ENCODE measurements at regions not wholly inside any gene's neighbourhood (a gene's known extent, or its start where the extent isn't known, plus 50 kb on each side); places are given as distances from the start of the nearest gene placed in this dataset.
"Not testable (repeated sequence)": the region's sequence is repeated elsewhere in the genome, so short reads cannot be mapped to it uniquely, and the experiment has no call there.

DNA sequence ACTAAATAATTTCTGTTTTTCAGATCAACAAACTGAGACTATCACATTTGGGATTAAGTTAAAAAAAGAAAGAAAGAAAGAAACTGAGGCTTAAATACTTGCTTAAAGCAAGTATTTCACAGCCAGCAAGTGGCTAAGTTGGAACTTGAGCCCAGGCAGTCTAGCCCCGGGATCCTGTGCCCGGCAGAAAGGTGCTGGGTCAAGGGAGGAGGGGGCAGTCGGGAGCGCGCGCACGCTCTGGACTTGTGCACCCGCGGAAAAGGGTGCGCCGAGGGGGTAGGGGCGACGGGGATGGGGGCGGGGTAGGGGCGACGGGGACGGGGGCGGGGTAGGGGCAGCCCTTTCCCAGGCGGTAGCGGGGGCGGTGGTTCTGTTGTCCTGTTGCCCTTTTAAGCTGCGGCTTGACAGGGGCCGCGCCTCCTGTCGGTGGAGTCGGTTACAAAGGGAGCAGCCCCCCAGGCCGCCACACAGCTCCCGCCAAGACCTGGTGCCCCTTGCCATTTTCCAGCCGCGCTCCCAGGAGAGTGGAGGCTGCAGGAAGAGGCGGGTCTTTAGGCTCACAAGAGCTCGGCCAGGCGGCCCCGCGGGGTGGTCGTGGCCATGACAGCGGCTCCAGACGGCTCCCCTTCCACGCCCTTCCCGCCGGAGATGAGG lies 60.6 kb downstream of the GOLGA8T start:
- DNase-seq = peak in 1 of 5 donors; percentile 1

DNA sequence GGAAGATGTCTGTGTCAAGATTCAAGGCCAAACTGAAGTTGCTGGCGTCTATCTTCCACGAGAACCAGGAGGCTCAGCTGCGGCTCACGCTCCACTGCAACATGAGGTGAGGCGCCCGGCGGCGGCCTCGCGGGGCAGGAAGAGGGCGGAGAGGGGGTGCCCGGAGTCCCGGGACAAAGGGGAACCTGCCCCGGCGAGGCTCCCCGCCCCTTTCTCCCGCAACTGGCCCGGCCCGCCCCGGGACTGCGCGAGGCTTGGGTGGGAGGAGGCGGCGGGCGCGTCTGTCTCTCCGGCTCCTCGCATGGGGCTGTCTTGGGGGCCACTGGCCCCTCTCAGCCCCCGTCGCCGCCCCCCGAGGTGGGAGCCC lies 61.1 kb downstream of the GOLGA8T start:
- peak in 3 of 5 donors; percentile 8 to 17 (median 10) for DNase-seq

DNA sequence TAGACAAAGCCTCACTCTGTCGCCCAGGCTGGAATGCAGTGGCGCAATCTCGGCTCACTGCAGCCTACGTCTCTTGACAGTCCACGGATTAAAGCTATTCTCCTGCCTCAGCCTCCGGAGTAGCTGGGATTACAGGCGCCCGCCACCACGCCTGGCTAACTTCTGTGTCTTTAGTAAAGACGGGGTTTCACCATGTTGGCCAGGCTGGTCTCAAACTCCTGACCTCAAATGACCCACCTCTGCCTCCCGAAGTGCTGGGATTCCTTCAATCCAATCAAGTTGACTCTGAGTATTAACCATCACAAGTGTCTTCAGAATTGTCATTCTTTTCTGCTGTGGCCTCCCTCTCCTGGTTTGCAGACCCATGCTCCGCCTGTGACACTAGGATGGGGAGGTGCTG lies 61.9 kb downstream of the GOLGA8T start:
- not testable (repeated sequence) for DNase-seq

DNA sequence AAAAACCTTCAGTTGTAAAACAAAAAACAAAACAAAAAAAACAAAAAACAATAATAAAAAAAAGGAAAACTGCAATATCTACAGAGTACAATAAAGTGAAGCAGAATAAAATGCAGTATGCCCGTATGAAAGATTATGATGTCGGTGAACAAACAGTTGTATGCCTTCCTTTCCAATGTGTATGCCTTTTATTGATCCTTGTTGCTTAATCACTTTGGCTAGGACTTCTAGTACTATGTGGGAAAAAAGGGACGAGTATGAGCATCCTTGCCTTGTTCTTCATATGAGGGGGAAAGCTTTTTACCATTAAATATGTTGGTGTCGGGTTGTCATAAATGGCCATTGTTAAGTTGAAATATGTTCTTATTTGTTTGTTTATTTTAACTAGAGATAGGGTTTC lies 66.7 kb downstream of the GOLGA8T start:
- not testable (repeated sequence) for DNase-seq

DNA sequence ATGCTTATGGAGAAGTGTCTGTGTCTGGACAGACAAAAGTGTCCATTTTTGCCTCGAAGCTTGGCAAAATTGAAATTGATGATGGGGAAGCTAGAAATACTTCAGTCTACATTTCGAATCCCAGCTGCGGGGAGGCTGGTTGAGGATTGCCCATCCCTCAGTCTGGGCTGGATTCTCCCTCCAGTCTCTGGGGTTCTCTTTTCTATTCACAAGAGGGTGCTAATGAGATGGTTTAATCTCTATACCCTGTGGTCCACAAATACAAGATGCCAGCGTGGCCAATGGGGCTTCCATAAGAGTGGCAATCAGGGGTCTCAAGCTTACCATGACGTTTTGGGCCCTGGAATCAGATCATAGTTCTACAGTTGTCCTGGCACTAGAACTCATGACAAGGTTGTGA lies 78.9 kb downstream of the GOLGA8T start:
- not testable (repeated sequence) for DNase-seq

DNA sequence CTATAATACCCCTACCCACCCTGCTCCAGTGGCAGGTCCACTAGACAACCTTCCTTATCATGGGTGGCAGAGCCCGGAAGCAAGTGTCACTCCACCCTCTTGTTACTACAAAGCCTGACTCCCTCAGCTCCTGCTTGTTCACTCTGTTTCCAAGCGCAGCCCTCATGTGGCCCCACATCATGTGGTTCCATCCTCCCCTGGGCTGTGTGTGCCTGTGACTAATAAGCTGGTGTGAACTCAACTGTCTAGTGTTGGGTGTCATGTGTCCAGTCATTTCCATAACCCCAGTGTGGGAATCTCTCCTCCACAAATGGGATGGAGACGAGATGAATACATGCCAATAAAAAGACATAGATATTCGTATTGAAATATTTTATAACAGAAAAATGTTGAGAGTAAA lies 87.0 kb downstream of the GOLGA8T start:
- not testable (repeated sequence) for DNase-seq

GRCh38 chr15:30222798-30223591 lies 88.1 kb downstream of the GOLGA8T start:
- not testable (repeated sequence) for DNase-seq

DNA sequence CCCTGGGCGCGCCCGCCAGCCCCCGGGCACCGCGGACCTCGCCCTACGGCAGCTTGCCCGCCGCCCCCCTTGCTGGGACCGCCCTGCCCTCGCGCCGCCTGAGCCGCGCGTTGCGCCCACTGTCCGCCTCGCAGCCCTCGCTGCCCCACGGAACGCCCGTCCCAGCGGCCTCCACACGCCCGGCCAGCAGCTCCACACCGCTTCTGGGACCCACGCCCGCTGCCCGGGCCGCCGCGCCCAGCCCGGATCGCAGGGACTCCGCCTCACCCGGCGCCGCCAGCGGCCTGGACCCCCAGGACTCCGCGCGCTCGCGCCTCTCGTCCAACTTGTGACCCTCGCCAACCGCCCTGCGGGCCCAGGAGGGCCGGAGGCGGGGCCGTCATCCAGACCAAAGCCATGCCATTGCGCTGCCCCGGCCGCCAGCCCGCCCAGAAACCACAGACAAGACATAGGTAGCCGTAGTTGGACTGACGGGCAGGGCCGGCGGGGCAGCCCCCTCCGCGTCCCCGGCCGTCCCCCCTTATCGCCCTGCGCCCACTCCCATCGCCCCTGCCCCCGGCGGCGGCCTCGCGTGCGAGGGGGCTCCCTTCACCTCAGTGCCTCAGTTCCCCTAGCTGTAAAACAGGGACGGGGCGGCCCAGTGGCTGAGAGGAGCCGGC lies 90.5 kb downstream of the GOLGA8T start:
- peak in 1 of 5 donors; percentile 9 for DNase-seq

- not testable (repeated sequence) for DNase-seq
Observed at GRCh38 chr15:30261432-30262141, 126.7 kb downstream of the GOLGA8T start.

GRCh38 chr15:30262142-30262460 lies 127.2 kb downstream of the GOLGA8T start:
- DNase-seq = not testable (repeated sequence)

GRCh38 chr15:30264000-30264399 lies 129.1 kb downstream of the GOLGA8T start:
- not testable (repeated sequence) for DNase-seq

GRCh38 chr15:30295150-30295844 lies 98.0 kb downstream of the CHRFAM7A start:
- DNase-seq = not testable (repeated sequence)

DNA sequence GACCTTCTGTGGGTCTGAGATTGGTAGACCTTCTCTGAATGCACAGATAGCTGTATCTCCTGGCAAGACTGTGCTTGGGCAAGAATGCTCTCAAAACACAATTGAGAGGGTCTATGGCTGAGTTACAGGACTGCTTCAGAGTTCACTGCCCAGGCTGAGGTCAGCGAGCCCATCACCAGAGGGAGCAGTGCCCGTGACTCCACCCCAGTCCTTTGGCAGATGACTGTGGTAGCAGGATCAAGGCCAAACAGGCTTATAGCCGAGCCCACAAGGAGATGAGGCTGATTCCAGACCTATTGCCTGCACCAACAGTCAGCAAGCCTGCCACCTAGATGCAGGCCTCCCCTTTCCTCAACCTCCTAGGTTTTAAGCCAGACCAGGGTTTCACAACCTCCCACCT lies 89.4 kb downstream of the CHRFAM7A start:
- DNase-seq = not testable (repeated sequence)
